GM19324 (cell line): ENCODE measurements at regions not wholly inside any gene's neighbourhood (a gene's known extent, or its start where the extent isn't known, plus 50 kb on each side); places are given as distances from the start of the nearest gene placed in this dataset.

ENCODE experiments used
- ATAC-seq: cut with Tn5 transposase; IDR thresholded peaks from one replicate; pipeline ENCODE4 v1.9.1; 2021; ENCODE audit warnings: mild to moderate bottlenecking, moderate library complexity; ENCODE audit not compliant: unreplicated experiment, low FRiP score

- no peak for ATAC-seq
Observed at GRCh38 chr1:84759756-84760155, 69.5 kb upstream of the SSX2IP start.

GRCh38 chr1:84758968-84759491, 68.8 kb upstream of the SSX2IP start:
- no peak for ATAC-seq

GRCh38 chr1:84758476-84758875, 68.2 kb upstream of the SSX2IP start:
- ATAC-seq = no peak

GRCh38 chr1:84757301-84757700, 67.0 kb upstream of the SSX2IP start:
- ATAC-seq = no peak

- ATAC-seq = no peak
Observed at GRCh38 chr1:84756455-84757082, 66.3 kb upstream of the SSX2IP start.

GRCh38 chr1:84756001-84756400, 65.7 kb upstream of the SSX2IP start:
- no peak for ATAC-seq

GRCh38 chr1:84755216-84755615, 65.0 kb upstream of the SSX2IP start:
- ATAC-seq = no peak

- ATAC-seq = no peak
Observed at GRCh38 chr1:84754386-84754703, 64.1 kb upstream of the SSX2IP start.

- ATAC-seq = peak; percentile 57
Observed at GRCh38 chr1:84753516-84754385, 63.5 kb upstream of the SSX2IP start.

- ATAC-seq = no peak
Observed at GRCh38 chr1:84750110-84750730, 60.0 kb upstream of the SSX2IP start.

GRCh38 chr1:84749427-84749826, 59.2 kb upstream of the SSX2IP start:
- ATAC-seq = no peak

GRCh38 chr1:84748364-84748763, 58.1 kb upstream of the SSX2IP start:
- no peak for ATAC-seq

GRCh38 chr1:84745857-84746256, 55.6 kb upstream of the SSX2IP start:
- no peak for ATAC-seq

GRCh38 chr1:84743896-84744295, 53.6 kb upstream of the SSX2IP start:
- ATAC-seq = no peak

GRCh38 chr1:84742653-84743052, 52.4 kb upstream of the SSX2IP start:
- no peak for ATAC-seq

- ATAC-seq = no peak
Observed at GRCh38 chr1:84740050-84740714, 49.9 kb upstream of the SSX2IP start.
